ENCODE measurements at regions not wholly inside any gene's neighbourhood (a gene's known extent, or its start where the extent isn't known, plus 50 kb on each side); places are given as distances from the start of the nearest gene placed in this dataset.

DNA sequence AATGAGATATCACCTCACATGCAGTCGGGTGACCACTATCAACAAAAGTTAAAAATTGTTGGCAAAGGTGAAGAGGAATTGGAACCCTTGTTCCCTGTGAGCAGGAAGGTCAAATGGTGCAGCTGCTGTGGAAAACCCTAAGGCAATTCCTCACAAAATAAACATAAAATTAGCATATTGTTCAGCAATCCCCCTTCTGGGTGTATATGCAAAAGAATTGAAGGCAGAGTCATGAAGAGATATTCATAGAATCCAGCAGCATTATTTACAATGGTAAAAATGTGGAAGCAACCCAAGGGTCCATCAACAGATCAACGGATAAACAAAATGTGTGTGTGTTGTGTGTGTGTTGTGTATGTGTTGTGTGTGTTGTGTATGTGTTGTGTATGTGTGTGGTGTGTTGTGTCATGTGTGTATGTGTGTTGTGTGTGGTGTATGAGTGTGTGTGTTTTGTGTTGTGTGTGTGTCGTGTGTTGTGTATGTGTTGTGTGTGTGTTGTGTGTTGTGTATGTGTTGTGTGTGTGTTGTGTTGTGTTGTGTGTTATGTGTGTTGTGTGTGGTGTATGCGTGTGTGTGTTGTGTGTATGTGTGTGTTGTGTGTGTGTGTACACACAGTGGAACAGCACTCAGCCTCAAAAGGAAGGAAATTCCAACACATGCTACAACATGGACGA is 245.1 kb downstream of the ERMARD start:
- no peak for DNase-seq (ENCODE audit: low spot score)

- no peak for DNase-seq (ENCODE audit: low spot score)
Measured at GRCh38 chr6:169994739-169995138, 243.3 kb downstream of the ERMARD start.

GRCh38 chr6:169993861-169994481 is 242.5 kb downstream of the ERMARD start:
- DNase-seq (ENCODE audit: low spot score): no peak

DNA sequence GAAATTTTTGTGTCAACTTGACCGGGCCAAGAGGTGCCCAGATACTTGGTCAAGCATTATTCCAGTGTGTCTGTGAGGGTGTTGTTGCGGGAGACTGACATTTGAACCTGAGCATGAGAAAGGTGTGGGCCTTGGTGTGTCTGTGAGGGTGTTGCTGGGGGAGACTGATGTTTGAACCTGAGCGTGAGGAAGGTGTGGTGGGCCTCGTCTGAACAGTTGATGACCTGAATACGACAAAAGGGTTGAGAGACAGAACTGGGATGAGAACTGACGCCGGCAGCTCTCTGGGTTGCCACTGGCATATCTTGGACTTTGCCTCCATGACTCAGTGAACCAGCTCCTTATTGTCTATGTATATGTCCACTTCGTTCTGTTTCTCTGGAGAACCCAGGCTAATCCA is 240.5 kb downstream of the ERMARD start:
- DNase-seq (ENCODE audit: low spot score): no peak

DNA sequence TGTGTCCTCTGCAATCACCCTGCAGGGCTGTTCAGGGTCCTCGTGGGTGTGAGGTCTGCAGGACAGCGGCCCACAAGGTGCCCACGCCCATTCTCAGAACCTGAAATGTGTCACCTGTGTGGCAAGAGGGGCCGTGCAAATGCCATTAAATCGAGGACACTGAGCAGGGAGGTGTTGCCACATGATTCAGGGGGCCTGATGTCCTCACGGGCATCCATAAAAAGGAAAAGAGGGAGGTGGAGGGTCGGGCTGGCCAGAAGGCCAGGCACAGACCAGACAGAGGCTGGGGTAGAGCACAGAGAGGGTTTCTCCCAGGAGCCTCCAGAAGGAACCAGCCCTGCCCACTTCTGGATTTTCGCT is 239.6 kb downstream of the ERMARD start:
- DNase-seq (ENCODE audit: low spot score): no peak

DNA sequence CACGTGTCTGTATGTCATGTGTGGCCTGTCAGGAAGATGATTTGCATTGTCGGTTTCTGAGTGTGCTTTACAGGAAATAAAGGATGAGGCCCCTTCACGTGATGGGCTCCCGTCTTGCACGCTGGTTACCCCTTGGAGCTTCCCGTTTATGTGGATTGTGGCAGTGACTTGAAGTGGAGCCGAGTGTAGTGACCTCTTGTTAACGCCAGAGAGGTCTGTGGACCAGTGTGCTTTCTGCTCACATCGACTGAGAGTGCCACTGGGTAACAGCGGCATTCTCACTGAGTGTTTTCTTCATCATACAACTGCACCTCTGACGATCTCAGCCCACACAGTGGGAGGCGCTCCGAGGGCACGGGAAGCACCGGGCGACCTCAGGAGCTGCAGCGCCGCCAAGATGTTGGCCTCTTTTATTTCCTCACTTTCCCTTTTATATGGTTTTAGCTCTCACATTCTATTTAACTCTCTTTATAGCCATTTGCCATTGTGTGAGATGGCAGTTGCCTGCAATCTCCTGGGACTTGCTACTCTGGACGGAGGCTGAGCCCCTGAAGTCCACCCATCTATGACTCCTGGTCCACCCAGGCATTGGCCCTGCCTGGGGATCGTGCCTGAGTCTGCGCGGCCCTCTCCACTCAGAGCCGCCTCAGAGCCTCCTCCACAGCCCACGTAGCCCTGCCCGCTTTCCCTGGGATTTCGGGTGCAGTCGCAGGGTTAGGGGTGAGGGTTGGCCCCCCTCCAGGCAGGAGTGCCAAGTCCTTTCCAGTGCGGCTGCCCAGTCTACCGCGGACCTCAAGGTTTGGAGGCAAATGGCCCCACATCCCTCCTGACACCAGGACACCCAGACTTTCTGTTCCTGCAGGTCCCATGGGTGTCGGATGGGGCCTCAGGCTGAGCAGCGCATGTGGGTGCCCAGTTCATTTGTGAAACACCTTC is 238.9 kb downstream of the ERMARD start:
- DNase-seq (ENCODE audit: low spot score): peak; percentile 33

GRCh38 chr6:169989594-169989993 is 238.2 kb downstream of the ERMARD start:
- DNase-seq (ENCODE audit: low spot score): no peak

DNA sequence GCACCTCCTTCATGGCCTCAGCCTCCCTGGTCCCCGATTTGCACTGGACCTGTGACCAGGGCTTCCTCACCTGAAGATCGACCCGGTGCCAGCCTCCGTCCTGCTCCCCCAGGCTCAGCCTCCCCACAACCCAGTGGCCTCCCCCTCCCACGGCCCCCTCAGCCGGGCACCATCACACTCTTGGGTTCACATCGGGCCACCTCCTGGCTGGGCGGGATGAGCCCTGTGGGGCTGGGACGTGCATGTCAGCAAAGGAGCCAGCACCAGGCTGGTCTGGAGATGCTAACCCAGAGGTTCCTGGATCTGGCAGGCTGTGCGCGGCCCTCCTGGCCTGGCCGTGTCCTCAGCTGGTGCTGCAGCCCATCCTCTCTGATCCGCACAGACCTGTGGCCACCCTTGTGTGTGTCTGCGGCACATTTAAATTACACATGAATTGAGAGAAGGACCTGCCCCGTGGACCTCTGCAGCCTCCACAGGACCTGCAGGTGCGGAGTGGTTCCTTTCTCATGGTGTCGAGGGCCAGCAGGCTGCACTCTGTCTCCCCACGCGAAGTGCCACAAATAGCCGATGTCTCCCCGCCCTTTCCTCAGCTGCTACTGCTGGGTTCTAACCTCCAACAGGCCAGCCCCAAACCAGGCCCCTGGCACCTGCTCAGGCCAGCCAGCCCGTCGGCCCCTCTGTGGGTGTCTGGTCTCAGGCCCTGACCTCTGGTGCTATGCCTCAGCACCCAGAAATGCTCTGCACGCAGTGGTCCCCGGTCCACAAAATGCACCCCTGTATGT is 237.5 kb downstream of the ERMARD start:
- DNase-seq (ENCODE audit: low spot score): no peak

DNA sequence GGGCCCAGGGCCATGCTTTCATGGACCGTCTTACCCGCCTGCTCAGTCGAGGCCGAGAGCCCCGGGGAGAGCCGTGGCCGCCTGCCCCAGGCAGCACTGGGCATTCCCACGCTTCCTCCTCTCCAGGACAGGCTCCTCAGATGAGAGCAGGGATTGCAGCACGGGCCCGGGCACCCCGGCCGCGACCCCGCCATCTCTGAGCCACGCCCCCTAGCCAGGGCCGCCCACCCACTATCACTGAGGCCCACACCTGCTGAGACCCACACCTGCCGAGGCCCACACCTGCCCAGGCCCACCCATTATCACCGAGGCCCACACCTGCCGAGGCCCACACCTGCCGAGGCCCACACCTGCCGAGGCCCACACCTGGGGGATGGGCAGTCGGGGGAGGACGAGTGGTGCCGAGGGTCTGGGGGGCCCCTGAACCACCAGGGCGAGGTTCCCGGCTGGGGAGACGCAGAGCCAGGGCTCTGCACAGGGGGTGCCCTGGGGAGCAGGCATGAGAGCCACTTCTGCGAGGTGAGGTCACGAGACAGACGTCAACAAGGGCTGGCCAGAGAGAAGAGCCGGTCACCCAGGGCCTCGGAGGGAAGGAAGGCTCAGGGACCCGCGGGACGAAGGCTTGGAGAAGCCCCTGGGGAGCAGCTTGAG is 235.6 kb downstream of the ERMARD start:
- DNase-seq (ENCODE audit: low spot score): no peak

DNA sequence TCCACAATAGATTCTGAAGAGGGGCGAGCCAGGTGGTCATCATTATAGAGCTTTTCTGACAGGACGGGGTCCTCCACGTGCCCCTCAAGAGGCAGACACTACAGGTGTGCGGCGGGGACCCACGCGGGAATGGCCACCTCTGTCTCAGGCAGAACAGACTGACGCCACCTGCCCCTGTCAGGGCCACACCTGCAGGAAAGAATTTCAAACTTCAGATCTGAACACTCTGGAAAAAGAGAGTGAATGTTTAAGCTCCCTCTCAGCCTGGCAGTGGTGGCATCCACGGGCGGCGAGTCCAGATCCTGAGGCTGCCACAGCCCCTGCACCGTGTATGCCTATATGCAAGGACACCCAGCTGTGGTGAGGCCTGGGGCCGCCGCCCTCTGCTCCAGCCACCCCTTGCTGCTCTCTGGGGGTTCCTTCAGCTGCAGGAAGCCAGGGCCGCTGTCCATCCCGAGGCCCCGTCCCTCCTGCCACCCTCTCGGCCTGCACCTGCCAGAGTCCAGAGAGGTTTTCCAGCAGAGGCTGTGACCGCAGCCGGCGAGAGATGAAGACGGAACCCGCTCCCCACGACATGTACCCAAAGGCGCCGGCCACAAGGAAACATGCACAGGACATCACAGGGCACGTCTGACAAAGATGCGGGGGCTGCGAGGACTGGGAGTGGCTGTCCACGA is 234.9 kb downstream of the ERMARD start:
- no peak for DNase-seq (ENCODE audit: low spot score)

DNA sequence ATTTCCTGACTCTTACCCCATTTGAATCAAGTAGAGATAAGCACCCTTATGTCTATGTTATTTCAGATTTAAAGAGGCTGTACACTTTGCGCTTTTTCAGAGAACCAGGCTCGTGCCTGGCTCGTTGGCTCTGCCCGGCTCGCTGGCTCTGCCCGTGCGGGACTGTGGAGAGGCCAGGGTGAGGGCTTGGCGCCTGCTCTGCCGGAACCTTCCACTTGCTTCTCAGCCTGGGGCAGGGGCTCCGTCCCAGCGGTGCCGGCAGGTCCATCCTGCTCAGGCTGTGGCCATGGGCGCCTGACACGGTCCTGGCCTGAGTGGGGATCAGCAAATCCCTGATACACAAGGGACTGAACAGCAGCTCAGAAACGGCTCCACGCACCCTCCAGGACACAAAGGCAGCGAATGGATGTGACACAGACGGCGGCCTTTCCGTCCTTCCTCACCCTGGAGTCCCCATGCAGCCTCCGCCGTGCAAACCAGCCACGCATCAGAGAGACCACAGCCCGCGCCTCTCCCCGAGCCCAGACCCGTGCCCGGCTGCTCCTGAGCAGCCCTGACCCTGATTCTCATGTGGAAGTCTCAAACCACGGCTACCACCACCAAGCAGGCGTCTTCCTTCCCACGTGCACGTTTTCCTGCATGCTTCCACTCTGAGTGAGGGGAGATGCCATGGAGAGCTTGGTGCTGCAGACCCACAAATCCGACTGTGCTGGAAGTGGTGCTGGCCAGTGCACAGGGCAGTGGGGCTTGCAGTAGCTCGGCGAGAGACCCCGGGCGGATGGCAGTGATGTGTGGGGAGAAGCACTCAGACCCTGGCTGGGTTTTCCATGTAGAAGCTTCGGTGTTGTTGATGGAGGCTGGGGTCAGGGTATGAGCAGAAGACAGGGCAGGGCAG is 233.9 kb downstream of the ERMARD start:
- DNase-seq (ENCODE audit: low spot score): no peak

DNA sequence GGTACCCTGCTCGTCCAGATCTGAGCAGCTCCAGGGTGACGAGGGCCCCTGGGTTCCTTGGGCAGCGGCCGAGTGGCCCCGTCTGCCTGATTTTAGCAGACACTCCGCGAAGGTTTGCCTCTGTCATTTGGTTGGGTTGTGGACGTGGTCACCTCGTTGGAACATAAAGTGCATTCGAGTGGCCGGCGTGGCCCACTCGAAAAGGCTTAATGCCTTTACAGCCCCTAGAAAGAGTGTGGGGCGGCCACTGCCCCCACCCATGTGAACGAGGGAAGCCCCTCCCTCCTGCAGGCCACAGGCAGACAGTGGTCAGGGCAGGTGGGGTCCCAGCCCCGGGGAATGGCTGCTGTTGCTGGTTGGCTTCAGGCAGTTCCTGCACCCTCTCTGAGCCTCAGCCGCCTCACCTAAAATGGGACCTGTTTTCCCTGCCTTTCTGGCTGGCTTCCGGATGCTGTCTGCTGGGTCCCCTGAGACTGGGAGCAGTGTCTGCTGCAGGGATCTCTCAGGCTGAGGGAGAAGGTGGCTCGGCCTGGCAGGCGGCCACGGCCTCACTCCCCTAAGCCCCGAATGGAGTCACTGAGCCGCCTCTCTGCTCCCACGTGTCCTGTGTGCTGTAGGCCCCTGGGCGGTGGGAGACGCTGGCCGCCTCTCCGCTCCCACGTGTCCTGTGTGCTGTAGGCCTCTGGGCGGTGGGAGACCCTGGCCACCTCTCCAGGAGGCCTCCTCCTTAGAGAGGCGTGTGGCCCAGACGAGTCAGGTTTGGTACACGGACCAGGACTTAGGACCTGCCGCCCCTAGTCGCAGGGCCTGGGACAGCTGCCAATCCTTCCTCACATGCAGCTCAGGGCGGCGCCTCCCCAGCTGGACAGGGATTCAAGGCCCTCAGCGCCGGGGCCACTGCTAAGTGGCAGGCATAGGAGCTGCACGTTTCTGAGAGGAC is 233.0 kb downstream of the ERMARD start:
- no peak for DNase-seq (ENCODE audit: low spot score)

GRCh38 chr6:169983651-169984050 is 232.2 kb downstream of the ERMARD start:
- no peak for DNase-seq (ENCODE audit: low spot score)

DNA sequence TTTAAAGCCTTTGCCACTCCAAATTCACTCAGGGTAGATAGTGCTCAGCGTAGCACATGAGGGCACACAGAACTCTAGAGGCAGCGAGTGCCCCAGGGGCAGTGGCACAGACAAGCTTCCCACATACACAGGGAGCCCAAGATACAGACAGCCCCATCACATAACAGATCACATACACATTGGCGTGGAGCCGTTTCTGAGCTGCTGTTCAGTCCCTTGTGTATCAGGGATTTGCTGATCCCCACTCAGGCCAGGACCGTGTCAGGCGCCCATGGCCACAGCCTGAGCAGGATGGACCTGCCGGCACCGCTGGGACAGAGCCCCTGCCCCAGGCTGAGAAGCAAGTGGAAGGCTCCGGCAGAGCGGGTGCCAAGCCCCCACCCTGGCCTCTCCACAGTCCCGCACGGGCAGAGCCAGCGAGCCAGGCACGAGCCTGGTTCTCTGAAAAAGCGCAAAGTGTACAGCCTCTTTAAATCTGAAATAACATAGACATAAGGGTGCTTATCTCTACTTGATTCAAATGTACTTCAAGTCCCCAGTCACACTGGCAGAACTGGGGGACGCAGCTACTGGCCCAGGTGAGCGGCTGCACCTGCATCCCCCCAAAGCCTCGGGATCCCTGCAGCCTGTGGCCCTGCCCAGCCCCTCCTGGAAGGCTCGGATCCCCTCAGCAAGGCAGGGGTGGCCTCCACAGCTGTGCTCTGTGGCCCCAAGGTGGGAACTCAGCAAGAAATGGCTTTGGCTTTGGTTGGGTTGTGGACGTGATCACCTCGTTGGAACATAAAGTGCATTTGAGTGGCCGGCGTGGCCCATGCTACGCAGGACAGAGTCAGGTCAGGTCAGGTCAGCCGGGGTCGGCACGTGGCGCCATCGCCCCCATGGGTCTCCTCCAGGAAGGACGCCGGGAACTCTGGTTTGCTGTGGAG is 231.3 kb downstream of the ERMARD start:
- no peak for DNase-seq (ENCODE audit: low spot score)

GRCh38 chr6:169981969-169982368 is 230.5 kb downstream of the ERMARD start:
- DNase-seq (ENCODE audit: low spot score): no peak

DNA sequence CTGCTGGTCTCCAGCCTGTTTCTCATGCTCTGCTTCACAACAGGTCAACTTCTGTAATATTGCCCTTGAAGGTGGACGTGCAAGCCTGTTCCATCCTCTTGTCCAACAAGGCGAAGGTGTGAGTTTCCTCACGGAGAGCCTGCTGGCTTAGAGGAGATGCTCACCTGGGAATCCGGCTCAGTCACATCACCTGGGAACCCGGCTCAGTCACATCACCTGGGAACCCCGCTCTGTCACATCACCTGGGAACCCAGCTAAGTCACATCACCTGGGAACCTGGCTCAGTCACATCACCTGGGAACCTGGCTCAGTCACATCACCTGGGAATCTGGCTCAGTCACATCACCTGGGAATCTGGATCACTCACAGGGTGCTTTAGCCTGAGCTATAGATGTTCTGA is 230.1 kb downstream of the ERMARD start:
- DNase-seq (ENCODE audit: low spot score): no peak

- DNase-seq (ENCODE audit: low spot score): no peak
Measured at GRCh38 chr6:169980826-169981450, 229.5 kb downstream of the ERMARD start.
